HG03066 (cell line): ENCODE measurements at regions not wholly inside any gene's neighbourhood (a gene's known extent, or its start where the extent isn't known, plus 50 kb on each side); places are given as distances from the start of the nearest gene placed in this dataset.
"Not testable (repeated sequence)": the region's sequence is repeated elsewhere in the genome, so short reads cannot be mapped to it uniquely, and the experiment has no call there.

ENCODE experiments used
- ATAC-seq: cut with Tn5 transposase; IDR thresholded peaks from one replicate; pipeline ENCODE4 v1.9.1; 2021; ENCODE audit warnings: low read depth; ENCODE audit not compliant: unreplicated experiment

- ATAC-seq: no peak
These were observed 82.8 kb upstream of the PARP8 start for GRCh38 chr5:50583621-50584020.

DNA sequence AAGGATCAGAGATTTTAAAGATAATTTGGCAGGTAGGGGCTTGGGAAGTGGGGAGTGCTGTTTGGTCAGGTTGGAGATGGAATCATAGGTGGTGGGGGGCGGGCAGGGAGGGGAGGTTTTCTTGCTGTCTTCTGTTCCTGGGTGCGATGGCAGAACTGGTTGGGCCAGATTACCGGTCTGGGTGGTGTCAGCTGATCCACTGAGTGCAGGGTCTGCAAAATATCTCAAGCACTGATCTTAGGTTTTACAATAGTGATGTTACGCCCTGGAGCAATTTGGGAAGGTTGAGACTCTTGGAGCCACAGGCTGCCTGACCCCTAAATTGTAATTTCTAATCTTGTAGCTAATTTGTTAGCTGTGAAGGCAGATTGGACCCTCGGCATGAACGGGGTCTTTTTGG lies 78.0 kb upstream of the PARP8 start:
- ATAC-seq: not testable (repeated sequence)

DNA sequence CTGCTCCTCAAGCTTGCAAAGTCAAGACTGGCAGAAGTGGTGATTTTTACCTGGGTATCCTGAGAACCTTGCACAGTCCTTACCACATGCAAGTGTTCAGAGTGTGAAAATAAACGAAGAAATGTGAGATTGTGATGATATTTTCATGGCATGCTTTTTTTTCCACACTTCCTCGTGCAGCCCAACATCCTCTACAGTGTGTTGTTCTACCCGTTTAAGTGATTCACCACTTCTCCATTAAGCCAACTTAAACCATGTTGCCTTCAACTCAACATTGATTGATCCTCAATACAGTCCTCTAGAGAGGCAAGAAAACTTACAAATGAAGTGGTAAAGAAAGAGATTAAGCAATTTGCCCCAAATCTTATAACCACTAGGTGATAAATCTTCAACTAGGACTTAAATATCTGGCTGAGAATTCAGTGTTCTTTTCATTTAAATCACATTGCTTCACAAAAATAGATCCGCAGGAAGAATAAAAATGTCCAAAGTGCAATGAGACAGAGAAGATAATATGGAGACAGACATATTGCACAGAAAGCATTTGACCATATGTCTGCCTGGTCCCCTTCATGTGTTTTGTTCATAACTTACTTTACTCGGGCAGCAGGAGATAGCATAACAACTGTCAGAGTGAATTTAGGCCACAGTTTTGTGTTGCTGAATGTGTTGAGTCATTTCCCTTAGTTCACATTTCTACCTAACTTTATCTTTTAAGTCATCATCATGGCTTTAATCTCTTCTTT lies 75.8 kb upstream of the PARP8 start:
- not testable (repeated sequence) for ATAC-seq

DNA sequence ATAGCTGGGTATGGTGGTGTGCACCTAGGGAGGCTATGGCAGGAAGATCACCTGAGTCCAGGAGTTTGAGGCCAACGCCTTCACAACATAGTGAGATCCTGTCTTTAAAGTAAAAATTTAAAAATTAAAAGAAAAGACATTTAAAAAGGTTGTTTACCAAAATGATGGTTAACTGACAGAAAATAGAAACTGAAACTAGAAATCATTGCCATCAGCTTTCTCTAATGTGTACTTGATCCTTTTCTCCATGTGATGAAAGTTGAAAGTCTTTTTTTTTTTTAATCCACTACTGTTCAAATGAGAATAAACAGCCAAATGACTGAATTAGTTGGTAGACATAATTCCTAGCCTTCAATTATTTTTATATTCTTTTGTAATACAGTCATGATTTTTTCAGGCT lies 75.1 kb upstream of the PARP8 start:
- not testable (repeated sequence) for ATAC-seq

- no peak for ATAC-seq
These were observed 72.8 kb upstream of the PARP8 start for GRCh38 chr5:50593681-50594080.

GRCh38 chr5:50595199-50595598 lies 71.2 kb upstream of the PARP8 start:
- ATAC-seq: no peak

- not testable (repeated sequence) for ATAC-seq
These were observed 64.9 kb upstream of the PARP8 start for GRCh38 chr5:50601576-50601975.

GRCh38 chr5:50606179-50606578 lies 60.3 kb upstream of the PARP8 start:
- no peak for ATAC-seq

DNA sequence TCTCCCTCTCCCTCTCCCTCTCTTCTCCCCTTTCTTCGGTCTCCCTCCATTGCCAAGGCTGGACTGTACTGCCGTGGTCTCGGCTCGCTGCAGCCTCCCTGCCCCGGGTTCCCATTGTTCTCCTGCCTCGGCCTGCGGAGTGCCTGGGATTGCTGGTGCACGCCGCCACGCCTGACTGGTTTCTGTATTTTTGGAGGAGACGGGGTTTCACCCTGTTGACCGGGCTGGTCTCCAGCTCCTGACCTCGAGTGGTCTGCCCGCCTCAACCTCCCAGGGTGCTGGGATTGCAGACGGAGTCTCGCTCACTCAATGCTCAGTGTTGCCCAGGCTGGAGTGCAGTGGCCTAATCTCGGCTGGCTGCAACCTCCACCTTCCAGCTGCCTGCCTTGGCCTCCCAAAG lies 59.0 kb upstream of the PARP8 start:
- not testable (repeated sequence) for ATAC-seq

GRCh38 chr5:50607953-50608705 lies 58.3 kb upstream of the PARP8 start:
- not testable (repeated sequence) for ATAC-seq

DNA sequence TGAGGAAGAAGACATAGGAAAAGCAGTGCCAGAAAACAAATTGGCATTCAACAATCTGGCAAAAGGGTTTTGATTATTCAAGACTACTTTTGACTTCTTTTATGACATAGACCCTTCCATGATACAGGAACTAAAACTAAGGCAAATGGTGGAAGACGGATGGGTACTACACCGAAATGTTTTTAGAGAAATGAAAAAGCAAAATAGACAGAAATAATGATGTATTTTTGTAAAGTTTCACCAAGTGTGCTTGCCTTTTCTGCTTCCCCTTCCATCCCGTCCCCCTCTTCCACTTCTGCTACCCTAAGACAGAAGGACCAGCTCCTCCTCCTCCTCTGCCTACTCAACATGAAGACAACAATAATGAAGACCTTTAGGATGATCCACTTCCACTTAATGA lies 53.4 kb upstream of the PARP8 start:
- ATAC-seq: not testable (repeated sequence)
